IMR-90 (cell line): ENCODE measurements at regions not wholly inside any gene's neighbourhood (a gene's known extent, or its start where the extent isn't known, plus 50 kb on each side); places are given as distances from the start of the nearest gene placed in this dataset.

Experiments
- RAD21 ChIP-seq: IDR thresholded peaks from 2 replicates; pipeline ENCODE4 v1.6.1; 2012; ENCODE audit warnings: low read length, improper control_type of control experiment
- RCOR1 ChIP-seq: IDR thresholded peaks from 2 replicates; pipeline ENCODE4 v1.6.1; 2012; ENCODE audit warnings: mild to moderate bottlenecking, low read length, improper control_type of control experiment; ENCODE audit not compliant: insufficient replicate concordance
- RFX5 ChIP-seq: IDR thresholded peaks from 2 replicates; pipeline ENCODE4 v1.8.0; 2012; ENCODE audit warnings: low read depth, mild to moderate bottlenecking, low read length, moderate library complexity
- TF ChIP-seq, protein P1 (sequence below): conservative IDR thresholded peaks from 2 replicates; pipeline ENCODE4 v1.5.1; 2012; ENCODE audit warnings: mild to moderate bottlenecking, low read depth, low read length, improper control_type of control experiment

- TF ChIP-seq, protein P1, sequence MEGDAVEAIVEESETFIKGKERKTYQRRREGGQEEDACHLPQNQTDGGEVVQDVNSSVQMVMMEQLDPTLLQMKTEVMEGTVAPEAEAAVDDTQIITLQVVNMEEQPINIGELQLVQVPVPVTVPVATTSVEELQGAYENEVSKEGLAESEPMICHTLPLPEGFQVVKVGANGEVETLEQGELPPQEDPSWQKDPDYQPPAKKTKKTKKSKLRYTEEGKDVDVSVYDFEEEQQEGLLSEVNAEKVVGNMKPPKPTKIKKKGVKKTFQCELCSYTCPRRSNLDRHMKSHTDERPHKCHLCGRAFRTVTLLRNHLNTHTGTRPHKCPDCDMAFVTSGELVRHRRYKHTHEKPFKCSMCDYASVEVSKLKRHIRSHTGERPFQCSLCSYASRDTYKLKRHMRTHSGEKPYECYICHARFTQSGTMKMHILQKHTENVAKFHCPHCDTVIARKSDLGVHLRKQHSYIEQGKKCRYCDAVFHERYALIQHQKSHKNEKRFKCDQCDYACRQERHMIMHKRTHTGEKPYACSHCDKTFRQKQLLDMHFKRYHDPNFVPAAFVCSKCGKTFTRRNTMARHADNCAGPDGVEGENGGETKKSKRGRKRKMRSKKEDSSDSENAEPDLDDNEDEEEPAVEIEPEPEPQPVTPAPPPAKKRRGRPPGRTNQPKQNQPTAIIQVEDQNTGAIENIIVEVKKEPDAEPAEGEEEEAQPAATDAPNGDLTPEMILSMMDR, result no peak
- TF ChIP-seq RAD21 (no peak), RFX5 (no peak), RCOR1 (no peak)
Measured at GRCh38 chr18:73756256-73757091, 391.2 kb downstream of the FBXO15 start.
